GM23338 (cell line): ENCODE measurements at regions not wholly inside any gene's neighbourhood (a gene's known extent, or its start where the extent isn't known, plus 50 kb on each side); places are given as distances from the start of the nearest gene placed in this dataset.

Experiments
- CREB1 ChIP-seq: fragments of 250-450 bp; sonication (Bioruptor Pico); IDR thresholded peaks from 2 replicates; pipeline ENCODE4 v1.5.0; 2020; ENCODE audit warnings: low read depth, mild to moderate bottlenecking, moderate library complexity
- EZH2 ChIP-seq: fragments of 200-600 bp; sonication (generic); IDR thresholded peaks from one replicate; pipeline ENCODE4 v1.8.0; 2017; ENCODE audit warnings: antibody characterized with exemption, mild to moderate bottlenecking, low read depth; ENCODE audit not compliant: unreplicated experiment
- EZH2phosphoT487 ChIP-seq: fragments of 200-600 bp; sonication (generic); IDR thresholded peaks from one replicate; pipeline ENCODE4 v1.8.1; 2018; ENCODE audit warnings: antibody characterized with exemption; ENCODE audit not compliant: unreplicated experiment
- JUNB ChIP-seq: IDR thresholded peaks from one replicate; pipeline ENCODE4 v1.6.1; 2016; ENCODE audit warnings: antibody characterized with exemption; ENCODE audit not compliant: unreplicated experiment
- POLR2AphosphoS5 ChIP-seq: IDR thresholded peaks from 2 replicates; pipeline ENCODE4 v1.6.1; 2016; ENCODE audit warnings: antibody characterized with exemption, low read depth
- ZNF331 ChIP-seq: fragments of 250-450 bp; sonication (Bioruptor Pico); IDR thresholded peaks from 2 replicates; pipeline ENCODE4 v1.5.0; 2020; ENCODE audit warnings: low read depth, mild to moderate bottlenecking, moderate library complexity
- TF ChIP-seq, protein P1 (sequence below), 2 experiments: fragments of 200-600 bp in 1 of 2; sonication (generic) in 1 of 2; conservative IDR thresholded peaks; 2 replicates each; pipeline versions ENCODE4 v1.5.1 to v1.6.1; 2016 to 2017; ENCODE audit warnings: antibody characterized with exemption in 2 of 2, low read depth in 2 of 2, mild to moderate bottlenecking in 2 of 2, moderate library complexity in 1 of 2
- TF ChIP-seq, protein P2 (sequence below): IDR thresholded peaks from one replicate; pipeline ENCODE4 v1.6.1; 2018; ENCODE audit warnings: antibody characterized with exemption; ENCODE audit not compliant: unreplicated experiment
- TF ChIP-seq, protein P3 (sequence below): fragments of 250-450 bp; sonication (Bioruptor Pico); IDR thresholded peaks from 2 replicates; pipeline ENCODE4 v1.5.0; 2020; ENCODE audit warnings: mild to moderate bottlenecking, moderate library complexity

DNA sequence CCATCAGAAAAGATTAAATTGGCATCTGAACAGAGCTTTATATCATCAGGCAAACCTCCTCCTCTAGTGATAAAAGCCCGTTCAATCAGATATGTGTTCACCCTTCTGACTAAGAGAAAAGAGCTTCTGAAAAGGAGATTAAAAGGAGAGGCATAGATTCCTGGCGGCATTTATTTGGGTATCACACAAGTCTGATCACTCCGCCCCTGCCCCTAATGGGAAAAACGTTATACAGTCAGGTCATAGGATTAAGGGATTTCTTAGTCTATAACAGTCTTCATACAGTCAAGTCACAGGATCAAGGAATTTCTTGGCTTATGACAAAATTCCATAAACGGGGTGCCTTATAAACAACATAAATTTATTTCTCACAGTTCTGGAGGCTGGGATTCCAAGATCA is 295.4 kb upstream of the SATB1 start:
- TF ChIP-seq, protein P1, sequence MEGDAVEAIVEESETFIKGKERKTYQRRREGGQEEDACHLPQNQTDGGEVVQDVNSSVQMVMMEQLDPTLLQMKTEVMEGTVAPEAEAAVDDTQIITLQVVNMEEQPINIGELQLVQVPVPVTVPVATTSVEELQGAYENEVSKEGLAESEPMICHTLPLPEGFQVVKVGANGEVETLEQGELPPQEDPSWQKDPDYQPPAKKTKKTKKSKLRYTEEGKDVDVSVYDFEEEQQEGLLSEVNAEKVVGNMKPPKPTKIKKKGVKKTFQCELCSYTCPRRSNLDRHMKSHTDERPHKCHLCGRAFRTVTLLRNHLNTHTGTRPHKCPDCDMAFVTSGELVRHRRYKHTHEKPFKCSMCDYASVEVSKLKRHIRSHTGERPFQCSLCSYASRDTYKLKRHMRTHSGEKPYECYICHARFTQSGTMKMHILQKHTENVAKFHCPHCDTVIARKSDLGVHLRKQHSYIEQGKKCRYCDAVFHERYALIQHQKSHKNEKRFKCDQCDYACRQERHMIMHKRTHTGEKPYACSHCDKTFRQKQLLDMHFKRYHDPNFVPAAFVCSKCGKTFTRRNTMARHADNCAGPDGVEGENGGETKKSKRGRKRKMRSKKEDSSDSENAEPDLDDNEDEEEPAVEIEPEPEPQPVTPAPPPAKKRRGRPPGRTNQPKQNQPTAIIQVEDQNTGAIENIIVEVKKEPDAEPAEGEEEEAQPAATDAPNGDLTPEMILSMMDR (conservative IDR thresholded peaks at IDR 0.05; ENCODE audit: low read depth in 2 of 2) = no peak
- no peak for TF ChIP-seq EZH2
- TF ChIP-seq, protein P2, sequence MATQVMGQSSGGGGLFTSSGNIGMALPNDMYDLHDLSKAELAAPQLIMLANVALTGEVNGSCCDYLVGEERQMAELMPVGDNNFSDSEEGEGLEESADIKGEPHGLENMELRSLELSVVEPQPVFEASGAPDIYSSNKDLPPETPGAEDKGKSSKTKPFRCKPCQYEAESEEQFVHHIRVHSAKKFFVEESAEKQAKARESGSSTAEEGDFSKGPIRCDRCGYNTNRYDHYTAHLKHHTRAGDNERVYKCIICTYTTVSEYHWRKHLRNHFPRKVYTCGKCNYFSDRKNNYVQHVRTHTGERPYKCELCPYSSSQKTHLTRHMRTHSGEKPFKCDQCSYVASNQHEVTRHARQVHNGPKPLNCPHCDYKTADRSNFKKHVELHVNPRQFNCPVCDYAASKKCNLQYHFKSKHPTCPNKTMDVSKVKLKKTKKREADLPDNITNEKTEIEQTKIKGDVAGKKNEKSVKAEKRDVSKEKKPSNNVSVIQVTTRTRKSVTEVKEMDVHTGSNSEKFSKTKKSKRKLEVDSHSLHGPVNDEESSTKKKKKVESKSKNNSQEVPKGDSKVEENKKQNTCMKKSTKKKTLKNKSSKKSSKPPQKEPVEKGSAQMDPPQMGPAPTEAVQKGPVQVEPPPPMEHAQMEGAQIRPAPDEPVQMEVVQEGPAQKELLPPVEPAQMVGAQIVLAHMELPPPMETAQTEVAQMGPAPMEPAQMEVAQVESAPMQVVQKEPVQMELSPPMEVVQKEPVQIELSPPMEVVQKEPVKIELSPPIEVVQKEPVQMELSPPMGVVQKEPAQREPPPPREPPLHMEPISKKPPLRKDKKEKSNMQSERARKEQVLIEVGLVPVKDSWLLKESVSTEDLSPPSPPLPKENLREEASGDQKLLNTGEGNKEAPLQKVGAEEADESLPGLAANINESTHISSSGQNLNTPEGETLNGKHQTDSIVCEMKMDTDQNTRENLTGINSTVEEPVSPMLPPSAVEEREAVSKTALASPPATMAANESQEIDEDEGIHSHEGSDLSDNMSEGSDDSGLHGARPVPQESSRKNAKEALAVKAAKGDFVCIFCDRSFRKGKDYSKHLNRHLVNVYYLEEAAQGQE = no peak
- no peak for TF ChIP-seq POLR2AphosphoS5
- TF ChIP-seq, protein P3, sequence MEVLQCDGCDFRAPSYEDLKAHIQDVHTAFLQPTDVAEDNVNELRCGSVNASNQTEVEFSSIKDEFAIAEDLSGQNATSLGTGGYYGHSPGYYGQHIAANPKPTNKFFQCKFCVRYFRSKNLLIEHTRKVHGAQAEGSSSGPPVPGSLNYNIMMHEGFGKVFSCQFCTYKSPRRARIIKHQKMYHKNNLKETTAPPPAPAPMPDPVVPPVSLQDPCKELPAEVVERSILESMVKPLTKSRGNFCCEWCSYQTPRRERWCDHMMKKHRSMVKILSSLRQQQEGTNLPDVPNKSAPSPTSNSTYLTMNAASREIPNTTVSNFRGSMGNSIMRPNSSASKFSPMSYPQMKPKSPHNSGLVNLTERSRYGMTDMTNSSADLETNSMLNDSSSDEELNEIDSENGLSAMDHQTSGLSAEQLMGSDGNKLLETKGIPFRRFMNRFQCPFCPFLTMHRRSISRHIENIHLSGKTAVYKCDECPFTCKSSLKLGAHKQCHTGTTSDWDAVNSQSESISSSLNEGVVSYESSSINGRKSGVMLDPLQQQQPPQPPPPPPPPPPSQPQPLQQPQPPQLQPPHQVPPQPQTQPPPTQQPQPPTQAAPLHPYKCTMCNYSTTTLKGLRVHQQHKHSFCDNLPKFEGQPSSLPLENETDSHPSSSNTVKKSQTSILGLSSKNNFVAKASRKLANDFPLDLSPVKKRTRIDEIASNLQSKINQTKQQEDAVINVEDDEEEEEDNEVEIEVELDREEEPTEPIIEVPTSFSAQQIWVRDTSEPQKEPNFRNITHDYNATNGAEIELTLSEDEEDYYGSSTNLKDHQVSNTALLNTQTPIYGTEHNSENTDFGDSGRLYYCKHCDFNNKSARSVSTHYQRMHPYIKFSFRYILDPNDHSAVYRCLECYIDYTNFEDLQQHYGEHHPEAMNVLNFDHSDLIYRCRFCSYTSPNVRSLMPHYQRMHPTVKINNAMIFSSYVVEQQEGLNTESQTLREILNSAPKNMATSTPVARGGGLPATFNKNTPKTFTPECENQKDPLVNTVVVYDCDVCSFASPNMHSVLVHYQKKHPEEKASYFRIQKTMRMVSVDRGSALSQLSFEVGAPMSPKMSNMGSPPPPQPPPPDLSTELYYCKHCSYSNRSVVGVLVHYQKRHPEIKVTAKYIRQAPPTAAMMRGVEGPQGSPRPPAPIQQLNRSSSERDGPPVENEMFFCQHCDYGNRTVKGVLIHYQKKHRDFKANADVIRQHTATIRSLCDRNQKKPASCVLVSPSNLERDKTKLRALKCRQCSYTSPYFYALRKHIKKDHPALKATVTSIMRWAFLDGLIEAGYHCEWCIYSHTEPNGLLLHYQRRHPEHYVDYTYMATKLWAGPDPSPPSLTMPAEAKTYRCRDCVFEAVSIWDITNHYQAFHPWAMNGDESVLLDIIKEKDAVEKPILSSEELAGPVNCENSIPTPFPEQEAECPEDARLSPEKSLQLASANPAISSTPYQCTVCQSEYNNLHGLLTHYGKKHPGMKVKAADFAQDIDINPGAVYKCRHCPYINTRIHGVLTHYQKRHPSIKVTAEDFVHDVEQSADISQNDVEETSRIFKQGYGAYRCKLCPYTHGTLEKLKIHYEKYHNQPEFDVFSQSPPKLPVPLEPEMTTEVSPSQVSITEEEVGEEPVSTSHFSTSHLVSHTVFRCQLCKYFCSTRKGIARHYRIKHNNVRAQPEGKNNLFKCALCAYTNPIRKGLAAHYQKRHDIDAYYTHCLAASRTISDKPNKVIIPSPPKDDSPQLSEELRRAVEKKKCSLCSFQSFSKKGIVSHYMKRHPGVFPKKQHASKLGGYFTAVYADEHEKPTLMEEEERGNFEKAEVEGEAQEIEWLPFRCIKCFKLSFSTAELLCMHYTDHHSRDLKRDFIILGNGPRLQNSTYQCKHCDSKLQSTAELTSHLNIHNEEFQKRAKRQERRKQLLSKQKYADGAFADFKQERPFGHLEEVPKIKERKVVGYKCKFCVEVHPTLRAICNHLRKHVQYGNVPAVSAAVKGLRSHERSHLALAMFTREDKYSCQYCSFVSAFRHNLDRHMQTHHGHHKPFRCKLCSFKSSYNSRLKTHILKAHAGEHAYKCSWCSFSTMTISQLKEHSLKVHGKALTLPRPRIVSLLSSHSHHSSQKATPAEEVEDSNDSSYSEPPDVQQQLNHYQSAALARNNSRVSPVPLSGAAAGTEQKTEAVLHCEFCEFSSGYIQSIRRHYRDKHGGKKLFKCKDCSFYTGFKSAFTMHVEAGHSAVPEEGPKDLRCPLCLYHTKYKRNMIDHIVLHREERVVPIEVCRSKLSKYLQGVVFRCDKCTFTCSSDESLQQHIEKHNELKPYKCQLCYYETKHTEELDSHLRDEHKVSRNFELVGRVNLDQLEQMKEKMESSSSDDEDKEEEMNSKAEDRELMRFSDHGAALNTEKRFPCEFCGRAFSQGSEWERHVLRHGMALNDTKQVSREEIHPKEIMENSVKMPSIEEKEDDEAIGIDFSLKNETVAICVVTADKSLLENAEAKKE = no peak
- no peak for TF ChIP-seq EZH2phosphoT487
- TF ChIP-seq ZNF331 (CRISPR knock-in tag) = no peak
- TF ChIP-seq CREB1 = no peak
- no peak for TF ChIP-seq JUNB
